ENCODE measurements at regions not wholly inside any gene's neighbourhood (a gene's known extent, or its start where the extent isn't known, plus 50 kb on each side); places are given as distances from the start of the nearest gene placed in this dataset.
"Not testable (repeated sequence)": the region's sequence is repeated elsewhere in the genome, so short reads cannot be mapped to it uniquely, and the experiment has no call there.

GRCh38 chr10:60513281-60513680 lies 123.6 kb upstream of the ANK3 start:
- no peak for DNase-seq (ENCODE audit: low spot score)

- DNase-seq (ENCODE audit: low spot score): no peak
Measured at GRCh38 chr10:60511477-60512229, 122.0 kb upstream of the ANK3 start.

- DNase-seq (ENCODE audit: low spot score): no peak
Measured at GRCh38 chr10:60508831-60509230, 119.2 kb upstream of the ANK3 start.

- no peak for DNase-seq (ENCODE audit: low spot score)
Measured at GRCh38 chr10:60508037-60508436, 118.4 kb upstream of the ANK3 start.

GRCh38 chr10:60502621-60503020 lies 112.9 kb upstream of the ANK3 start:
- DNase-seq (ENCODE audit: low spot score): no peak

GRCh38 chr10:60498985-60499384 lies 109.3 kb upstream of the ANK3 start:
- no peak for DNase-seq (ENCODE audit: low spot score)

GRCh38 chr10:60497364-60497763 lies 107.7 kb upstream of the ANK3 start:
- DNase-seq (ENCODE audit: low spot score): no peak

- DNase-seq (ENCODE audit: low spot score): no peak
Measured at GRCh38 chr10:60496181-60496580, 106.5 kb upstream of the ANK3 start.

GRCh38 chr10:60495338-60496055 lies 105.8 kb upstream of the ANK3 start:
- no peak for DNase-seq (ENCODE audit: low spot score)

- DNase-seq (ENCODE audit: low spot score): no peak
Measured at GRCh38 chr10:60494774-60495173, 105.1 kb upstream of the ANK3 start.

GRCh38 chr10:60491162-60491561 lies 101.5 kb upstream of the ANK3 start:
- DNase-seq (ENCODE audit: low spot score): no peak

- DNase-seq (ENCODE audit: low spot score): no peak
Measured at GRCh38 chr10:60490013-60490412, 100.3 kb upstream of the ANK3 start.

- no peak for DNase-seq (ENCODE audit: low spot score)
Measured at GRCh38 chr10:60488111-60488669, 98.5 kb upstream of the ANK3 start.

GRCh38 chr10:60487543-60487942 lies 97.9 kb upstream of the ANK3 start:
- no peak for DNase-seq (ENCODE audit: low spot score)

- DNase-seq (ENCODE audit: low spot score): no peak
Measured at GRCh38 chr10:60485025-60485424, 95.3 kb upstream of the ANK3 start.

GRCh38 chr10:60480865-60481563 lies 91.3 kb upstream of the ANK3 start:
- no peak for DNase-seq (ENCODE audit: low spot score)

GRCh38 chr10:60479305-60480020 lies 89.8 kb upstream of the ANK3 start:
- DNase-seq (ENCODE audit: low spot score): no peak

- DNase-seq (ENCODE audit: low spot score): no peak
Measured at GRCh38 chr10:60476451-60476850, 86.8 kb upstream of the ANK3 start.

- no peak for DNase-seq (ENCODE audit: low spot score)
Measured at GRCh38 chr10:60473557-60473956, 83.9 kb upstream of the ANK3 start.

GRCh38 chr10:60470091-60470490 lies 80.4 kb upstream of the ANK3 start:
- no peak for DNase-seq (ENCODE audit: low spot score)

- not testable (repeated sequence) for DNase-seq (ENCODE audit: low spot score)
Measured at GRCh38 chr10:60469147-60469546, 79.5 kb upstream of the ANK3 start.

GRCh38 chr10:60467202-60467546 lies 77.5 kb upstream of the ANK3 start:
- no peak for DNase-seq (ENCODE audit: low spot score)
